Activated CD8-positive, alpha-beta T cell treated with anti-CD3 and anti-CD28 coated beads for 36 hours (primary cell): ENCODE measurements at regions not wholly inside any gene's neighbourhood (a gene's known extent, or its start where the extent isn't known, plus 50 kb on each side); places are given as distances from the start of the nearest gene placed in this dataset.

Experiments
- ATAC-seq: fragments of 200-7000 bp; cut with Tn5 transposase; one replicate; pipeline ENCODE4 v1.10.0; 2021; ENCODE audit warnings: mild to moderate bottlenecking, moderate library complexity
- CTCF ChIA-PET: fragments of 350-600 bp; sonication (Branson Sonifier 250); formaldehyde crosslinking; loops from one replicate; lab custom pipeline; 2021; ENCODE audit warnings: antibody characterized with exemption; lab: Charles Lee
- POLR2A ChIA-PET: fragments of 350-600 bp; sonication (Branson Sonifier 250); formaldehyde crosslinking; loops from one replicate; lab custom pipeline; 2021; ENCODE audit warnings: antibody characterized with exemption; lab: Charles Lee
- DNase-seq: peaks from one replicate; pipeline ENCODE4 v3.0.0-alpha.2; 2020
- H3K27ac Mint-ChIP-seq: one replicate; pipeline ENCODE4 v1.8.0; 2021; ENCODE audit warnings: mild to moderate bottlenecking, mixed read lengths
- H3K27me3 Mint-ChIP-seq: one replicate; pipeline ENCODE4 v1.8.0; 2021; ENCODE audit warnings: mixed read lengths
- H3K36me3 Mint-ChIP-seq: one replicate; pipeline ENCODE4 v1.8.0; 2021; ENCODE audit warnings: low read depth, mixed read lengths
- H3K4me1 Mint-ChIP-seq: one replicate; pipeline ENCODE4 v1.8.0; 2021; ENCODE audit warnings: low read depth, mixed read lengths
- H3K4me3 Mint-ChIP-seq: one replicate; pipeline ENCODE4 v1.8.0; 2021; ENCODE audit warnings: mild to moderate bottlenecking, moderate library complexity, mixed read lengths
- H3K9me3 Mint-ChIP-seq: one replicate; pipeline ENCODE4 v1.8.0; 2021; ENCODE audit warnings: mixed read lengths
- intact Hi-C: fragments of 100-400 bp; cut with micrococcal nuclease; formaldehyde crosslinking; loops from one replicate; pipeline ENCODE4 v1.10.0; 2022
- TF ChIP-seq, protein P1 (sequence below): fragments of 200-600 bp; IDR thresholded peaks from one replicate; pipeline ENCODE4 v1.8.0; 2022; ENCODE audit warnings: antibody characterized with exemption, mild to moderate bottlenecking

DNA sequence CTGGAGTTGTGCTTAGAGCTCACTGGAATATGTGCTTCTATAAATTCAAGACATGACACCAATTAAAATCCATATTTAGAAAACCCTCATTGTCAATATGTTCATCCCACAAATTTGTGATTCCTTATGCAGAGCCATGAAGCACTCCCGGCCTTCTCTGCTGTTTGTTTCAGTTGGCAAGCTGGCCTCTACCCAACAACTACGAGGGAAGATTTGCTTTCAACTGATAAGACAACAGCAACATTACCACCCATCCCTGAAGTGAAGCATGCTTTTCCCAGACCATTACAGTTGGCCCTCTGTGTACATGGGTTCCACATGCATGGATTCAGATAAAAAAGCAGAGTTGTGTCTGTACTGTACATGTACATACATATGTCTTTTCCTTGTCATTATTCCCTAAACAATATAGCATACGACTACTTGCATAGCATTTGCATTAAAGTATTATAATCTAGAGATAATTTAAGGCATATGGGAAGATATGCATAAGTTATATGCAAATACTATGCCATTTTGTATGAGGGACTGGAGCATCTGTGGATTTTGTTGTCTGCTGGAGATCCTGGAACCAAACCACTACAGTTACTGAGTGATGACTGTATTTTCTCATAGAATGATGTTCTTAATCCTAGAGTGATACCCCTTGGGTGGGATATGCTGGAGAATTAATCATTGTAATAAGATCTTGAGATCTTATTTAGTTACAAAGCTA lies 77.6 kb upstream of the MC2R start:
- CTCF ChIA-PET: no interaction called here
- intact Hi-C loops: no loop called here

DNA sequence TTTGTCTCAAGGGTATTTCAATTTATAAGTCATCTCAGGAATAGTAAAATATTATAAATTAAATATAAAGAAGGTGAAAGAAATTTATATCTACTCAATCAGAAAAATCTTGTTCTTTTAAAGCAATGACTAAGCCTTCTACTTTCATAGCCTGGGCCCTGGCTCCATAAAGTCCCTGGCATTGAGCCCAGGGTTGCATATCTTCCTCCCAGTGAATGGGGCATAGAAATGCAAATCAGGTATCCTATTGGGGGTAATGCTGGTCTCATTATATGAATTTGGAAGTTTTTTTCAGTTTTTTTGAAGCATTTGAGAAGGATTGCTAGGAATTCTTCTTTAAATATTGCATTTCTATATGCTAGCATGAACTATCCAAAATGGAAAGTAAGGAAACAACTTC lies 73.9 kb upstream of the MC2R start:
- no peaks in the 10 kb centered on the region for H3K9me3 Mint-ChIP-seq
- H3K4me3 Mint-ChIP-seq: no peak overlapping the region
- ATAC-seq: no peak
- ChIA-PET POLR2A (no interaction called here), CTCF (no interaction called here)
- intact Hi-C loops: no loop called here
- no peak overlapping the region for H3K27ac Mint-ChIP-seq
- no peaks in the 10 kb centered on the region for H3K27me3 Mint-ChIP-seq
- no peak for DNase-seq
- H3K36me3 Mint-ChIP-seq: no peaks in the 10 kb centered on the region
- TF ChIP-seq, protein P1, sequence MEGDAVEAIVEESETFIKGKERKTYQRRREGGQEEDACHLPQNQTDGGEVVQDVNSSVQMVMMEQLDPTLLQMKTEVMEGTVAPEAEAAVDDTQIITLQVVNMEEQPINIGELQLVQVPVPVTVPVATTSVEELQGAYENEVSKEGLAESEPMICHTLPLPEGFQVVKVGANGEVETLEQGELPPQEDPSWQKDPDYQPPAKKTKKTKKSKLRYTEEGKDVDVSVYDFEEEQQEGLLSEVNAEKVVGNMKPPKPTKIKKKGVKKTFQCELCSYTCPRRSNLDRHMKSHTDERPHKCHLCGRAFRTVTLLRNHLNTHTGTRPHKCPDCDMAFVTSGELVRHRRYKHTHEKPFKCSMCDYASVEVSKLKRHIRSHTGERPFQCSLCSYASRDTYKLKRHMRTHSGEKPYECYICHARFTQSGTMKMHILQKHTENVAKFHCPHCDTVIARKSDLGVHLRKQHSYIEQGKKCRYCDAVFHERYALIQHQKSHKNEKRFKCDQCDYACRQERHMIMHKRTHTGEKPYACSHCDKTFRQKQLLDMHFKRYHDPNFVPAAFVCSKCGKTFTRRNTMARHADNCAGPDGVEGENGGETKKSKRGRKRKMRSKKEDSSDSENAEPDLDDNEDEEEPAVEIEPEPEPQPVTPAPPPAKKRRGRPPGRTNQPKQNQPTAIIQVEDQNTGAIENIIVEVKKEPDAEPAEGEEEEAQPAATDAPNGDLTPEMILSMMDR: no peak
- no peaks in the 10 kb centered on the region for H3K4me1 Mint-ChIP-seq

More for the DNA sequence above, 77.6 kb upstream of the MC2R start:
- Mint-ChIP-seq H3K36me3 (no peaks in the 10 kb centered on the region), H3K4me1 (no peaks in the 10 kb centered on the region), H3K27ac (no peak overlapping the region), H3K9me3 (no peaks in the 10 kb centered on the region), H3K4me3 (no peak overlapping the region), H3K27me3 (no peaks in the 10 kb centered on the region)
- DNase-seq: no peak
- POLR2A ChIA-PET: no interaction called here
- no peak for ATAC-seq
- TF ChIP-seq, protein P1: no peak

DNA sequence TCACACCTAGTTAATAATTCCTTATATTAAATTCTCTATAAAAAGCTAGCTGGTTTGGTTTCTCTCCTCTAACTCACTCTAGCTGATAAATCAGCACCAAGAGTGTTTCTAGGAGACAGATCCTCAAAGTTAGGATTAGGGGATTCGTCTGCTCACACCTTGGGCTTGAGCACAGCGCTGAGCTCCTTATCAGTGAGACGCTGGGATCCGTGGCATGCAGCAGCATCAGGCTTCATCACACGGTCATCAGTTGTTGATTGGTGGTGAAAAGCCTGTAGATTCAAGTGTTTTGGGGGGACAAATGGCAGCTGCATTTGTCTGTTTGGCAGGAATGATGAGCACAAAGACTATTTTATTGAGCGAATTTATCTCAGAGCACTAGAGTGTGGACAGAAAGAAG lies 72.6 kb upstream of the MC2R start:
- no peak overlapping the region for H3K4me3 Mint-ChIP-seq
- no peaks in the 10 kb centered on the region for H3K36me3 Mint-ChIP-seq
- TF ChIP-seq, protein P1: no peak
- peaks cover 7% of the 10 kb centered on the region for H3K27me3 Mint-ChIP-seq
- intact Hi-C loops: no loop called here
- ChIA-PET POLR2A (no interaction called here), CTCF (no interaction called here)
- DNase-seq: no peak
- no peaks in the 10 kb centered on the region for H3K9me3 Mint-ChIP-seq
- ATAC-seq: no peak
- no peak overlapping the region for H3K27ac Mint-ChIP-seq
- H3K4me1 Mint-ChIP-seq: no peaks in the 10 kb centered on the region

DNA sequence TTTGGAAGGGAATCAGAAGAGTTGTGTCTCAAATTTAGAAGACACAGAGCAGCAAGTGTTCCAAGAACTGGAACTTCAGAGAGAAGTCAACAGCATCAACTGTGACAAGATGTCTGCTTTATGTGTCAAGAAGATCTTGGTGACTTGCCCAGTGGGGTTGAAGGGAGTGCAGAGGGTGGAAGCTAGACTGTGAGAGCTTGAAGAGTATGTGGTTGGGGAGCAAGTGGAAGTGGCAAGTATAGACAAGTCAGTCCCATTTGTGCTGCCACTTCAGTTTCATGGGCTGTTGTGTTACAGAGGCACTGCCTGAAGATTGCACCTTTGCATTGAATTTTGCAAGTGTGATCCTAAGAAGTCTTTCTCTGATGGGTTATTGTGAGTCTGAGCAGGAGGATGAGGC lies 68.7 kb upstream of the MC2R start:
- H3K4me1 Mint-ChIP-seq: no peaks in the 10 kb centered on the region
- ATAC-seq: no peak
- ChIA-PET CTCF (no interaction called here), POLR2A (no interaction called here)
- no peaks in the 10 kb centered on the region for H3K9me3 Mint-ChIP-seq
- H3K27me3 Mint-ChIP-seq: peaks cover 11% of the 10 kb centered on the region
- intact Hi-C loops: no loop called here
- no peak for DNase-seq
- no peak overlapping the region for H3K4me3 Mint-ChIP-seq
- TF ChIP-seq, protein P1: no peak
- no peaks in the 10 kb centered on the region for H3K36me3 Mint-ChIP-seq
- no peak overlapping the region for H3K27ac Mint-ChIP-seq

DNA sequence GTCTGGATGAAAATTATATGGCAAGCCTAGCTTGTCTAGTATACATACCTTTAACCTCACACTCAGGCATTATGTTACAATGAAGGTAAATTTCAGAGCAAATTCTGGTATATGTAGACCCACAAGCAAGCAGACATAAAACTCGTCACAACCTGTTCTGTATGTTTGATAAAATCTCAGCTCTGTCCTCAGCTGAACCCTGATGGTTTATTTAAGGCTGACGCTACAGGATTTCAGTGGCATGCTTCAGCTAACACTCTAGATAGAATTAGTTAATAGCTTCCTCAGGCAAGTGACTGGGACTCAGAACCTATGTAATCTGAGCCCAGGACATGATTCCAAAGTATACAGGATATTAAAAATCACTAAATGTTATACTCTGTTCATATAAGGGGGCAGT lies 68.2 kb upstream of the MC2R start:
- TF ChIP-seq, protein P1: no peak
- H3K27ac Mint-ChIP-seq: no peak overlapping the region
- no peaks in the 10 kb centered on the region for H3K4me1 Mint-ChIP-seq
- H3K4me3 Mint-ChIP-seq: no peak overlapping the region
- ATAC-seq (no peak), DNase-seq (no peak)
- peaks cover 11% of the 10 kb centered on the region for H3K27me3 Mint-ChIP-seq
- H3K9me3 Mint-ChIP-seq: no peaks in the 10 kb centered on the region
- CTCF ChIA-PET: no interaction called here
- intact Hi-C loops: no loop called here
- POLR2A ChIA-PET: no interaction called here
- no peaks in the 10 kb centered on the region for H3K36me3 Mint-ChIP-seq
